Astrocyte (in vitro differentiated cells and primary cell): ENCODE measurements at regions not wholly inside any gene's neighbourhood (a gene's known extent, or its start where the extent isn't known, plus 50 kb on each side); places are given as distances from the start of the nearest gene placed in this dataset.

Experiments
- DNase-seq: peaks from one replicate; pipeline ENCODE4 v3.0.0-alpha.2; 2010; ENCODE audit warnings: low read depth
- FAIRE-seq: peaks from 2 replicates; lab custom pipeline; 2011; peaks lifted over from hg19 to GRCh38; lab: Jason Lieb, UNC
- H2AFZ ChIP-seq: 2 replicates; pipeline ENCODE4 v1.6.0; 2012; ENCODE audit warnings: low read depth, low read length, inconsistent platforms
- H3K27ac ChIP-seq: 2 replicates; pipeline ENCODE4 v1.5.1; 2011; ENCODE audit warnings: low read depth, low read length, inconsistent platforms
- H3K27me3 ChIP-seq: 2 replicates; pipeline ENCODE4 v1.6.0; 2011; ENCODE audit warnings: low read length, inconsistent platforms; ENCODE audit not compliant: insufficient read depth
- H3K36me3 ChIP-seq: 2 replicates; pipeline ENCODE4 v1.5.1; 2011; ENCODE audit warnings: low read length, inconsistent platforms; ENCODE audit not compliant: insufficient read depth
- H3K4me1 ChIP-seq: 2 replicates; pipeline ENCODE4 v1.5.1; 2011; ENCODE audit warnings: low read length, inconsistent platforms; ENCODE audit not compliant: insufficient read depth
- H3K4me2 ChIP-seq: 2 replicates; pipeline ENCODE4 v1.6.0; 2012; ENCODE audit warnings: low read length, inconsistent platforms
- H3K4me3 ChIP-seq: 2 replicates; pipeline ENCODE4 v1.5.1; 2011; ENCODE audit warnings: low read depth, mild to moderate bottlenecking, low read length, inconsistent platforms; ENCODE audit not compliant: insufficient read depth
- H3K79me2 ChIP-seq: 2 replicates; pipeline ENCODE4 v1.6.0; 2012; ENCODE audit warnings: mild to moderate bottlenecking, low read length, inconsistent platforms; ENCODE audit not compliant: insufficient read depth
- H3K9ac ChIP-seq: 2 replicates; pipeline ENCODE4 v1.6.0; 2012; ENCODE audit warnings: mild to moderate bottlenecking, low read length, inconsistent platforms
- H3K9me3 ChIP-seq: 2 replicates; pipeline ENCODE4 v1.5.1; 2012; ENCODE audit warnings: low read depth, mild to moderate bottlenecking, low read length, inconsistent platforms; ENCODE audit not compliant: insufficient read depth
- H4K20me1 ChIP-seq: 2 replicates; pipeline ENCODE4 v1.6.0; 2012; ENCODE audit warnings: low read length, inconsistent platforms; ENCODE audit not compliant: insufficient read depth
- H3K27ac Mint-ChIP-seq: one replicate; pipeline ENCODE4 v1.8.0; 2021; ENCODE audit warnings: mild to moderate bottlenecking, mixed read lengths; ENCODE audit not compliant: unreplicated experiment
- H3K27me3 Mint-ChIP-seq: one replicate; pipeline ENCODE4 v1.8.0; 2021; ENCODE audit warnings: low read depth, mixed read lengths; ENCODE audit not compliant: unreplicated experiment
- H3K36me3 Mint-ChIP-seq: one replicate; pipeline ENCODE4 v1.8.0; 2021; ENCODE audit warnings: low read depth, mixed read lengths; ENCODE audit not compliant: unreplicated experiment
- H3K4me1 Mint-ChIP-seq: one replicate; pipeline ENCODE4 v1.8.0; 2021; ENCODE audit warnings: low read depth, mixed read lengths; ENCODE audit not compliant: unreplicated experiment
- H3K4me3 Mint-ChIP-seq: one replicate; pipeline ENCODE4 v1.8.0; 2021; ENCODE audit warnings: mild to moderate bottlenecking, moderate library complexity, mixed read lengths; ENCODE audit not compliant: unreplicated experiment
- H3K9me3 Mint-ChIP-seq: one replicate; pipeline ENCODE4 v1.8.0; 2021; ENCODE audit warnings: mild to moderate bottlenecking, mixed read lengths; ENCODE audit not compliant: unreplicated experiment
- EZH2 ChIP-seq: IDR thresholded peaks from 2 replicates; pipeline ENCODE4 v1.6.1; 2012; ENCODE audit warnings: mild to moderate bottlenecking, low read length, inconsistent platforms; ENCODE audit not compliant: insufficient read depth
- TF ChIP-seq, protein P1 (sequence below): IDR thresholded peaks from 2 replicates; pipeline ENCODE4 v1.5.1; 2011; ENCODE audit warnings: low read depth, mild to moderate bottlenecking, inconsistent platforms, low read length, moderate library complexity; ENCODE audit not compliant: insufficient read depth

DNA sequence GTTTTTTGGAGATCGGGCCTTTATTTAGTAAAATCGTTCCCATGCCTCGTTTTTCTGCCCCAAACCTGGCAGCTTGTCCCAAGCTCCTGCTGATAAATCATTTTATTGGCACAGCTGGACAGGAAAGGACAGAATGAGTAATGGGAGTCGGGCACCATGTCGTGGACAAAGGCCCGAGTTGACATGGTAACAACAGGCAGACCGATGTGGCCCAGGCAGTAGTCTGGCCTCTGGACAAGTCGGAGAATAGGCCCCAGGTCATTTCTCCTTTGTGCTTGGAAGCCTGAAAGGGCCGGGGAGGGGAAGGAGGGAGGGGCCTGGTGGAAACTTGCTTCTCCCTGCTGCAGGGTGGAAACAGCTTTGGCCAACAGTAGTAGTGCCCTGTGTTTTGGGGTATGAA, 234.9 kb downstream of the SUDS3 start:
- FAIRE-seq (no peak), DNase-seq (no peak)
- Mint-ChIP-seq H3K27ac (no peak overlapping the region), H3K27me3 (peaks cover 12% of the 10 kb centered on the region), H3K36me3 (no peaks in the 10 kb centered on the region), H3K4me1 (no peaks in the 10 kb centered on the region), H3K4me3 (no peak overlapping the region), H3K9me3 (peaks cover 2% of the 10 kb centered on the region)
- no peak overlapping the region for H2AFZ ChIP-seq
- H3K79me2 ChIP-seq = no peaks in the 10 kb centered on the region
- peaks cover 4% of the 10 kb centered on the region for H3K9me3 ChIP-seq
- no peak overlapping the region for H3K4me3 ChIP-seq
- no peaks in the 10 kb centered on the region for H3K4me1 ChIP-seq
- no peak overlapping the region for H3K4me2 ChIP-seq
- no peaks in the 10 kb centered on the region for H3K36me3 ChIP-seq
- no peak overlapping the region for H3K27ac ChIP-seq
- H3K9ac ChIP-seq = no peak overlapping the region
- H3K27me3 ChIP-seq = no peaks in the 10 kb centered on the region
- no peaks in the 10 kb centered on the region for H4K20me1 ChIP-seq
- TF ChIP-seq, protein P1, sequence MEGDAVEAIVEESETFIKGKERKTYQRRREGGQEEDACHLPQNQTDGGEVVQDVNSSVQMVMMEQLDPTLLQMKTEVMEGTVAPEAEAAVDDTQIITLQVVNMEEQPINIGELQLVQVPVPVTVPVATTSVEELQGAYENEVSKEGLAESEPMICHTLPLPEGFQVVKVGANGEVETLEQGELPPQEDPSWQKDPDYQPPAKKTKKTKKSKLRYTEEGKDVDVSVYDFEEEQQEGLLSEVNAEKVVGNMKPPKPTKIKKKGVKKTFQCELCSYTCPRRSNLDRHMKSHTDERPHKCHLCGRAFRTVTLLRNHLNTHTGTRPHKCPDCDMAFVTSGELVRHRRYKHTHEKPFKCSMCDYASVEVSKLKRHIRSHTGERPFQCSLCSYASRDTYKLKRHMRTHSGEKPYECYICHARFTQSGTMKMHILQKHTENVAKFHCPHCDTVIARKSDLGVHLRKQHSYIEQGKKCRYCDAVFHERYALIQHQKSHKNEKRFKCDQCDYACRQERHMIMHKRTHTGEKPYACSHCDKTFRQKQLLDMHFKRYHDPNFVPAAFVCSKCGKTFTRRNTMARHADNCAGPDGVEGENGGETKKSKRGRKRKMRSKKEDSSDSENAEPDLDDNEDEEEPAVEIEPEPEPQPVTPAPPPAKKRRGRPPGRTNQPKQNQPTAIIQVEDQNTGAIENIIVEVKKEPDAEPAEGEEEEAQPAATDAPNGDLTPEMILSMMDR = no peak
- no peak for TF ChIP-seq EZH2

DNA sequence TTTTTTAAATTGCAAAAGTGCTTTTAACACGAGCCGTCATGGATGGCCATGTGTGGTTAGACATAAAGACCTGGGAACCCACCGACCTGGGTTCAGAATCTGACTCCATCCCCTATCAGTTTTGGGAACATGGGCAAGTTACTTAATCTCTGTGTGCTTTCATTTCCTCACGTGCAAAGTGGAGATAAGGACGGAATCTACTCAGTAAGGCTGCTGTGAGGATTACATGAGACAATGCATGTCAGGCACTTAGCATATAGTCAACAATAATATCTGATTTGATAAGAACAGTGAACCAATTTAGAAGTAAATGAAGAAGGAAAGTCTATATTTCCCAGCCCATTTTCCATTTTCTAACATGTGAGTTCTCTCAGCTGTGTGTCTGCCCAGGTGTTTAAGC, 235.4 kb downstream of the SUDS3 start:
- no peak overlapping the region for H3K27ac ChIP-seq
- H3K9ac ChIP-seq = no peak overlapping the region
- H4K20me1 ChIP-seq = no peaks in the 10 kb centered on the region
- H3K36me3 Mint-ChIP-seq = no peaks in the 10 kb centered on the region
- no peak for TF ChIP-seq EZH2
- TF ChIP-seq, protein P1 = no peak
- peaks cover 12% of the 10 kb centered on the region for H3K27me3 Mint-ChIP-seq
- no peak overlapping the region for H3K4me3 Mint-ChIP-seq
- H2AFZ ChIP-seq = no peak overlapping the region
- peaks cover 2% of the 10 kb centered on the region for H3K9me3 Mint-ChIP-seq
- H3K4me3 ChIP-seq = no peak overlapping the region
- no peaks in the 10 kb centered on the region for H3K27me3 ChIP-seq
- no peaks in the 10 kb centered on the region for H3K79me2 ChIP-seq
- no peak for FAIRE-seq
- no peaks in the 10 kb centered on the region for H3K4me1 ChIP-seq
- H3K9me3 ChIP-seq = peaks cover 4% of the 10 kb centered on the region
- no peak overlapping the region for H3K27ac Mint-ChIP-seq
- no peaks in the 10 kb centered on the region for H3K36me3 ChIP-seq
- no peak overlapping the region for H3K4me2 ChIP-seq
- no peaks in the 10 kb centered on the region for H3K4me1 Mint-ChIP-seq
- DNase-seq = no peak

DNA sequence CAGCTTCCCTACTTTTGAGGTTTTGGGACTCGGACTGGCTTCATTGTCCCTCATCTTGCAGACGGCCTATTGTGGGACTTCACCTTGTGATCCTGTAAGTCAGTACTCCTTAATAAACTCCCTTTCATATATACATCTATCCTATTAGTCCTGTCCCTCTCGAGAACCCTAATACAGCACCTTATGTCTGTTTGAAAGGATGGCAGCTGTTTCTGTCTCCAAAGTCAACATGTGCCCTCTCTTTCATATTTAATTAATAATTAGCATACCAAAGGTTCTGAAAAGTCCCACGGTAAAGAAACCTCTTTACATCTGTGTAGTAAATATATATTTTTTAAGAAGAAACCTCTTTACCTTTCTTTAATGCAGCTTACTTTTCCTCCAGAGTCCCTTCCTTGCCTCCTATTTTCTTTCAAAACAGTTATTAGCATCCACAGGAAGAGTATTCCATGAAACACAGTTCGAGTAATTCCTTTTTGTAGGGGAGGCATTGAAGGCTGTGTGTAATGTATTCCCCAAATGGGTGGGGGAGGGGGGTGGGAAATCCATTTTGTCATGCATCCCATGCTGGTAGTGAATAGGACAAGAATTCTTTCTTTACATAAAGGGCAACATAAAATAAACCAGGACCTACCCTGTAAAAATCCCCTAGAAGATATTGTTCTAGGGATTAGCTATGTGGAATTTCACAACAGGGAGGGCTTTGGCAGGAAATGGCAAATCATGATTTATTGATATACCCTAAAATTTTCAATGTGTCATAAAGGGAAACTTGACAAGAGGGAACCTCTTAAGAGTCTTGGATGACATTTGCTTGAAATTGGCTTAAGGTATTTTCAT, 241.5 kb downstream of the SUDS3 start:
- H3K4me1 ChIP-seq = no peaks in the 10 kb centered on the region
- TF ChIP-seq, protein P1 = no peak
- TF ChIP-seq EZH2 = no peak
- no peak overlapping the region for H3K4me3 ChIP-seq
- H3K4me3 Mint-ChIP-seq = no peak overlapping the region
- H3K27me3 Mint-ChIP-seq = no peaks in the 10 kb centered on the region
- no peaks in the 10 kb centered on the region for H3K36me3 ChIP-seq
- no peaks in the 10 kb centered on the region for H3K9me3 Mint-ChIP-seq
- no peak overlapping the region for H3K9ac ChIP-seq
- no peak for FAIRE-seq
- H3K4me1 Mint-ChIP-seq = no peaks in the 10 kb centered on the region
- no peak overlapping the region for H3K27ac Mint-ChIP-seq
- no peak for DNase-seq
- H2AFZ ChIP-seq = no peak overlapping the region
- H3K9me3 ChIP-seq = no peaks in the 10 kb centered on the region
- H3K79me2 ChIP-seq = no peaks in the 10 kb centered on the region
- H3K27ac ChIP-seq = no peak overlapping the region
- H3K4me2 ChIP-seq = no peak overlapping the region
- H3K36me3 Mint-ChIP-seq = no peaks in the 10 kb centered on the region
- no peaks in the 10 kb centered on the region for H4K20me1 ChIP-seq
- no peaks in the 10 kb centered on the region for H3K27me3 ChIP-seq
